AG10803 (cell line): ENCODE measurements at regions not wholly inside any gene's neighbourhood (a gene's known extent, or its start where the extent isn't known, plus 50 kb on each side); places are given as distances from the start of the nearest gene placed in this dataset.
"Not testable (repeated sequence)": the region's sequence is repeated elsewhere in the genome, so short reads cannot be mapped to it uniquely, and the experiment has no call there.

ENCODE experiments used
- DNase-seq: peaks from one replicate; pipeline ENCODE4 v3.0.0; 2010; ENCODE audit warnings: low read depth
- H3K4me3 ChIP-seq: 2 replicates; pipeline ENCODE4 v1.5.1; 2011; ENCODE audit warnings: mild to moderate bottlenecking, low read length, control low read depth
- TF ChIP-seq, protein P1 (sequence below): conservative IDR thresholded peaks from 2 replicates; pipeline ENCODE4 v1.5.1; 2011; ENCODE audit warnings: mild to moderate bottlenecking, low read length, control low read depth, inconsistent platforms

- DNase-seq, result no peak
- no peak overlapping the region for H3K4me3 ChIP-seq
- TF ChIP-seq, protein P1, sequence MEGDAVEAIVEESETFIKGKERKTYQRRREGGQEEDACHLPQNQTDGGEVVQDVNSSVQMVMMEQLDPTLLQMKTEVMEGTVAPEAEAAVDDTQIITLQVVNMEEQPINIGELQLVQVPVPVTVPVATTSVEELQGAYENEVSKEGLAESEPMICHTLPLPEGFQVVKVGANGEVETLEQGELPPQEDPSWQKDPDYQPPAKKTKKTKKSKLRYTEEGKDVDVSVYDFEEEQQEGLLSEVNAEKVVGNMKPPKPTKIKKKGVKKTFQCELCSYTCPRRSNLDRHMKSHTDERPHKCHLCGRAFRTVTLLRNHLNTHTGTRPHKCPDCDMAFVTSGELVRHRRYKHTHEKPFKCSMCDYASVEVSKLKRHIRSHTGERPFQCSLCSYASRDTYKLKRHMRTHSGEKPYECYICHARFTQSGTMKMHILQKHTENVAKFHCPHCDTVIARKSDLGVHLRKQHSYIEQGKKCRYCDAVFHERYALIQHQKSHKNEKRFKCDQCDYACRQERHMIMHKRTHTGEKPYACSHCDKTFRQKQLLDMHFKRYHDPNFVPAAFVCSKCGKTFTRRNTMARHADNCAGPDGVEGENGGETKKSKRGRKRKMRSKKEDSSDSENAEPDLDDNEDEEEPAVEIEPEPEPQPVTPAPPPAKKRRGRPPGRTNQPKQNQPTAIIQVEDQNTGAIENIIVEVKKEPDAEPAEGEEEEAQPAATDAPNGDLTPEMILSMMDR, result no peak
Observed at GRCh38 chr7:68868978-68869377, 729.3 kb upstream of the AUTS2 start.

DNA sequence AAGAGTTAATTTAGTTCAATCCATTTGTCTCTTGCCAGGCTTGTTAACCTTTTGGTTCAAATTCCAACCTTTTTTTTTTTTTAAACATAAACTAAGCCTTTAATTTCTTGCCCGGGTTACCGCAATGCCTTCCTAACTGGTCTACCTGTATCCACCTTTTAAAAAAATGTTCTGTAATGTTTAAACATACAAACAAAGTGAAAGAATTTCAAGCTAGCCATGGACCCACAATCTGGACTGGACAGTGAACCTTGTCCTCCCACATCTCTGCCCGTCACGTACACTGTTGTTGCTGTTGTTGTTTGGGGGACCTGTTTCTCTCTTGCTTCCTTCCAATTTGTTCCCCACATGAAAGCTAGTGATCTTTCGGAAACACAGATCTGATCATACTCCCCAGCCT is 724.7 kb upstream of the AUTS2 start:
- no peak for DNase-seq
- TF ChIP-seq, protein P1, result no peak
- no peak overlapping the region for H3K4me3 ChIP-seq

DNA sequence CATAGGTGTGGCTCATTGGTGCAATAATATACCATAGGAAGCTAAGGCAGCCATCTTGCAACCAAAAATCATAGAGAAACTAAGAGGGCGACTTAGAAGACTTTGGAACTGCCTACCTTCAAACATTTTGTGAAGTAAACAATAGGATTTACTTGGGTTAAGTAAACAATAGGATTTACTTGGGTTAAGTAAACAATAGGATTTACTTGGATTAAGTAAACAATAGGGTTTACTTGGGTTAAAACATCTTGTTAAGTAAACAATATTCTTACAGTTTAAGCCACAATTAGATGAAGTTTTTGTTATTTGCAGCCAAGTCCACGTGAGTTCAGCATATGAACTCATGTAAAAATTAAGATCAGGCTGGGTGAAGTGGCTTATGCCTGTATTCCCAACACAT is 722.4 kb upstream of the AUTS2 start:
- no peak for DNase-seq
- H3K4me3 ChIP-seq, result no peak overlapping the region
- TF ChIP-seq, protein P1, result no peak

DNA sequence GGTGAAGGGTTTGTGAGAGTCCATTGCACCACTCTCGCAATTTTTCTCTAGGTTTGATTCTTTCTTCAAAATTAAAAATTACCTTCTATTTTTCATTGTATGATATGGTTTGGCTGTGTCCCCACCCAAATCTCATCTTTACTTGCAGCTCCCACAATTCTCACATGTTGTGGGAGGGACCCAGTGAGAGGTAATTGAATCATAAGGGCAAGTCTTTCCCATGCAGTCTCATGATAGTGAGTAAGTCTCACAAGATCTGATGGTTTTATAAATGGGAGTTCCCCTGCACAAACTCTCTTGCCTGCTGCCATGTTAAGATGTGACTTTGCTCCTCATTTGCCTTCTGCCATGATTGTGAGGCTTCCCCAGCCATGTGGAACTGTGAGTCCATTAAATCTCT is 711.2 kb upstream of the AUTS2 start:
- not testable (repeated sequence) for H3K4me3 ChIP-seq, DNase-seq

DNA sequence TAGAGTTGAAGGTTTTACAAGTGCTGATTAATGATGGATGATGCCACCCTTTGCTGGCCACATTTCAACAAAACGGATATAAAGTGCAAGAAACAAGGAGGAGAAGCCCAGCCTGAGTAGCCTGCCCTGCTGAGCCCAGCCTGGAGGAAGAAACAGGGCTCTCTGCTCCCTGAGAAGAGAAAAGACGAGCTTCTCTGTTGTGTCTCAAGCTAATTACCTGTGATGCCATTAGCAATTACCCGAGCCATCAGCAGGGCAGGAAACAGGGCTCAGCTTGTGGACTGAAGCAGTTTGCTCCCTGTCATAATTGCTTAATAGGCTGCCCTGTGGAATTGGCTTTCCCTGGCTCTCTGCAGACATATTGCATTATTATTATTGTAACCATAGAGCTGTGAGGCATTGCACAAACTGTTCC is 709.3 kb upstream of the AUTS2 start:
- H3K4me3 ChIP-seq, result no peak overlapping the region
- DNase-seq, result peak; percentile 21
- TF ChIP-seq, protein P1, result no peak

- DNase-seq, result peak; percentile 46
- no peak overlapping the region for H3K4me3 ChIP-seq
- TF ChIP-seq, protein P1, result no peak
Observed at GRCh38 chr7:68892236-68892635, 706.0 kb upstream of the AUTS2 start.

DNA sequence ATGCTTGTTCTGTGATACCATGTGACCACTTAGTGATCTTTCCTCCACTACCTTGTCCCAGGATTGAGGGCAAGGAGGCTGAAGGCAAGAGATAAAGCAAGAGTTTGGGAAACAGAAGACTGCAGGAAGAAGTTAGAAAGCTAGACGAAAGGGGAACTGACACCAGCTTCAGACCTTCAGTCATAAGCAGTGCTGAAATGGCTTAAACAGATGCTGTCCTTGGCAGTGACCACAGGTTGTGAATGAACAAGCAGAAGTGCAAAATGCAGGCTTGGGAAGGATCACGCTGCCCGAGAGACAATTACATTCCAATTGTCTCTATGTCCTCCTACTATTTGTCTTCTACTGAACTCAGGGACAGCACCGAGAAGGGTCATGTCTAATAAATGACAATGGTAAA is 704.9 kb upstream of the AUTS2 start:
- no peak overlapping the region for H3K4me3 ChIP-seq
- TF ChIP-seq, protein P1, result no peak
- DNase-seq, result no peak

DNA sequence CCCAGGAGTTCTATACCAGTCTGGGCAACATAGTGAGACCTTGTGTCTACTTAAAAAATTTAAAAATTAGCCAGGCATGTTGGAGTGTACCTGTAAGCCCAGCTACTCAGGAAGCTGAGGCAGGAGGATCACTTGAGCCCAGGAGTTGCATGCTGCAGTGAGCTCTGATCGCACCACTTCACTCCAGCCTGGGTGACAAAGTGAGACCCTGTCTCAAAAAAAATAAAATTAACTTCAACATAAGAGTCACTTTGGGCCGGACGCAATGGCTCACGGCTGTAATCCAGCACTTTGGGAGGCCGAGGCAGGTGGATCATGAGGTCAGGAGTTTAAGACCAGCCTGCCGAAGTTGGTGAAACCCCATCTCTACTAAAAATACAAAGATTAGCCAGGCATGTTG is 699.1 kb upstream of the AUTS2 start:
- DNase-seq, H3K4me3 ChIP-seq: not testable (repeated sequence)
